ENCODE measurements at regions not wholly inside any gene's neighbourhood (a gene's known extent, or its start where the extent isn't known, plus 50 kb on each side); places are given as distances from the start of the nearest gene placed in this dataset.

GRCh38 chr4:12178614-12179610, 750.2 kb upstream of the HS3ST1 start:
- Mint-ChIP-seq H3K27me3 (ENCODE audit: low read depth) (peaks cover 5% of the 10 kb centered on the region), H3K27ac (ENCODE audit: unreplicated experiment) (no peak overlapping the region), H3K4me3 (ENCODE audit: unreplicated experiment) (no peak overlapping the region), H3K4me1 (ENCODE audit: low read depth) (no peaks in the 10 kb centered on the region), H3K36me3 (ENCODE audit: low read depth) (no peaks in the 10 kb centered on the region), H3K9me3 (ENCODE audit: low read depth) (peaks cover 5% of the 10 kb centered on the region)
- TF ChIP-seq CTCF (IDR thresholded peaks at IDR 0.05): no peak
- no peak for DNase-seq (ENCODE audit: low spot score)

- H3K27ac Mint-ChIP-seq (ENCODE audit: unreplicated experiment): no peak overlapping the region
- no peaks in the 10 kb centered on the region for H3K4me1 Mint-ChIP-seq (ENCODE audit: low read depth)
- peaks cover 3% of the 10 kb centered on the region for H3K27me3 Mint-ChIP-seq (ENCODE audit: low read depth)
- peaks cover 5% of the 10 kb centered on the region for H3K9me3 Mint-ChIP-seq (ENCODE audit: low read depth)
- no peak for DNase-seq (ENCODE audit: low spot score)
- no peak overlapping the region for H3K4me3 Mint-ChIP-seq (ENCODE audit: unreplicated experiment)
- no peaks in the 10 kb centered on the region for H3K36me3 Mint-ChIP-seq (ENCODE audit: low read depth)
- no peak for TF ChIP-seq CTCF (IDR thresholded peaks at IDR 0.05)
These were observed 748.7 kb upstream of the HS3ST1 start for GRCh38 chr4:12177416-12177815.

- no peak for DNase-seq (ENCODE audit: low spot score)
- Mint-ChIP-seq H3K9me3 (ENCODE audit: low read depth) (peaks cover 5% of the 10 kb centered on the region), H3K36me3 (ENCODE audit: low read depth) (no peaks in the 10 kb centered on the region), H3K27ac (ENCODE audit: unreplicated experiment) (no peak overlapping the region), H3K27me3 (ENCODE audit: low read depth) (peaks cover 3% of the 10 kb centered on the region), H3K4me1 (ENCODE audit: low read depth) (no peaks in the 10 kb centered on the region), H3K4me3 (ENCODE audit: unreplicated experiment) (no peak overlapping the region)
- no peak for TF ChIP-seq CTCF (IDR thresholded peaks at IDR 0.05)
These were observed 744.8 kb upstream of the HS3ST1 start for GRCh38 chr4:12173496-12173895.

- peaks cover 5% of the 10 kb centered on the region for H3K9me3 Mint-ChIP-seq (ENCODE audit: low read depth)
- H3K4me3 Mint-ChIP-seq (ENCODE audit: unreplicated experiment): no peak overlapping the region
- no peaks in the 10 kb centered on the region for H3K36me3 Mint-ChIP-seq (ENCODE audit: low read depth)
- no peaks in the 10 kb centered on the region for H3K4me1 Mint-ChIP-seq (ENCODE audit: low read depth)
- H3K27me3 Mint-ChIP-seq (ENCODE audit: low read depth): peaks cover 3% of the 10 kb centered on the region
- DNase-seq (ENCODE audit: low spot score): no peak
- TF ChIP-seq CTCF (IDR thresholded peaks at IDR 0.05): no peak
- H3K27ac Mint-ChIP-seq (ENCODE audit: unreplicated experiment): no peak overlapping the region
These were observed 743.7 kb upstream of the HS3ST1 start for GRCh38 chr4:12172198-12172973.

GRCh38 chr4:12170308-12170707, 741.6 kb upstream of the HS3ST1 start:
- H3K9me3 Mint-ChIP-seq (ENCODE audit: low read depth): peaks cover 11% of the 10 kb centered on the region
- H3K27ac Mint-ChIP-seq (ENCODE audit: unreplicated experiment): no peak overlapping the region
- DNase-seq (ENCODE audit: low spot score): no peak
- no peak overlapping the region for H3K4me3 Mint-ChIP-seq (ENCODE audit: unreplicated experiment)
- H3K36me3 Mint-ChIP-seq (ENCODE audit: low read depth): no peaks in the 10 kb centered on the region
- no peaks in the 10 kb centered on the region for H3K4me1 Mint-ChIP-seq (ENCODE audit: low read depth)
- no peak for TF ChIP-seq CTCF (IDR thresholded peaks at IDR 0.05)
- peaks cover 3% of the 10 kb centered on the region for H3K27me3 Mint-ChIP-seq (ENCODE audit: low read depth)

Measured in chondrocyte (in vitro differentiated cells).